ENCODE measurements at regions not wholly inside any gene's neighbourhood (a gene's known extent, or its start where the extent isn't known, plus 50 kb on each side); places are given as distances from the start of the nearest gene placed in this dataset.

GRCh38 chr1:190540366-190540765 lies 62.7 kb upstream of the BRINP3 start:
- DNase-seq, result no peak
- no peaks in the 10 kb centered on the region for H3K36me3 Mint-ChIP-seq
- no peak overlapping the region for H3K27ac Mint-ChIP-seq
- H3K27me3 Mint-ChIP-seq (ENCODE audit: low read depth in 3 of 3), result no peaks in the 10 kb centered on the region
- peaks cover 5 to 47% (median 28%) of the 10 kb centered on the region in 6 donors for H3K9me3 Mint-ChIP-seq
- H3K4me3 Mint-ChIP-seq, result no peak overlapping the region
- no peaks in the 10 kb centered on the region for H3K4me1 Mint-ChIP-seq

- Mint-ChIP-seq H3K4me3 (no peak overlapping the region), H3K27me3 (ENCODE audit: low read depth in 3 of 3) (no peaks in the 10 kb centered on the region), H3K4me1 (no peaks in the 10 kb centered on the region), H3K9me3 (peaks cover 10 to 56% (median 32%) of the 10 kb centered on the region in 6 donors), H3K27ac (no peak overlapping the region), H3K36me3 (no peaks in the 10 kb centered on the region)
- no peak for DNase-seq
Measured at GRCh38 chr1:190551638-190552037, 74.0 kb upstream of the BRINP3 start.

GRCh38 chr1:190560161-190560681 lies 82.6 kb upstream of the BRINP3 start:
- Mint-ChIP-seq H3K4me3 (no peak overlapping the region), H3K4me1 (no peaks in the 10 kb centered on the region), H3K9me3 (peaks cover 9 to 69% (median 28%) of the 10 kb centered on the region in 6 donors), H3K36me3 (peaks cover 0 to 3% (median 0%) of the 10 kb centered on the region in 3 donors), H3K27me3 (ENCODE audit: low read depth in 3 of 3) (no peaks in the 10 kb centered on the region), H3K27ac (no peak overlapping the region)
- DNase-seq, result no peak

GRCh38 chr1:190563230-190563629 lies 85.6 kb upstream of the BRINP3 start:
- no peak overlapping the region for H3K27ac Mint-ChIP-seq
- no peak overlapping the region for H3K4me3 Mint-ChIP-seq
- H3K27me3 Mint-ChIP-seq (ENCODE audit: low read depth in 3 of 3), result no peaks in the 10 kb centered on the region
- peaks cover 8 to 55% (median 24%) of the 10 kb centered on the region in 6 donors for H3K9me3 Mint-ChIP-seq
- no peak for DNase-seq
- no peaks in the 10 kb centered on the region for H3K4me1 Mint-ChIP-seq
- peaks cover 0 to 3% (median 0%) of the 10 kb centered on the region in 3 donors for H3K36me3 Mint-ChIP-seq

- DNase-seq, result no peak
- H3K4me3 Mint-ChIP-seq, result no peak overlapping the region
- no peak overlapping the region for H3K27ac Mint-ChIP-seq
- H3K9me3 Mint-ChIP-seq, result peaks cover 4 to 52% (median 23%) of the 10 kb centered on the region in 6 donors
- no peaks in the 10 kb centered on the region for H3K4me1 Mint-ChIP-seq
- no peaks in the 10 kb centered on the region for H3K27me3 Mint-ChIP-seq (ENCODE audit: low read depth in 3 of 3)
- H3K36me3 Mint-ChIP-seq, result peaks cover 0 to 3% (median 0%) of the 10 kb centered on the region in 3 donors
Measured at GRCh38 chr1:190564117-190564516, 86.5 kb upstream of the BRINP3 start.

GRCh38 chr1:190578017-190578416 lies 100.4 kb upstream of the BRINP3 start:
- Mint-ChIP-seq H3K27me3 (ENCODE audit: low read depth in 3 of 3) (no peaks in the 10 kb centered on the region), H3K4me3 (no peak overlapping the region), H3K36me3 (no peaks in the 10 kb centered on the region), H3K9me3 (peaks cover 0 to 58% (median 28%) of the 10 kb centered on the region in 6 donors), H3K4me1 (no peaks in the 10 kb centered on the region), H3K27ac (no peak overlapping the region)
- no peak for DNase-seq

- no peaks in the 10 kb centered on the region for H3K36me3 Mint-ChIP-seq
- peaks cover 0 to 55% (median 28%) of the 10 kb centered on the region in 6 donors for H3K9me3 Mint-ChIP-seq
Measured at GRCh38 chr1:190578526-190578925, 100.9 kb upstream of the BRINP3 start.

GRCh38 chr1:190579552-190580193 lies 102.0 kb upstream of the BRINP3 start:
- Mint-ChIP-seq H3K4me1 (no peaks in the 10 kb centered on the region), H3K36me3 (no peaks in the 10 kb centered on the region), H3K9me3 (peaks cover 0 to 47% (median 28%) of the 10 kb centered on the region in 6 donors), H3K4me3 (no peak overlapping the region), H3K27ac (no peak overlapping the region), H3K27me3 (ENCODE audit: low read depth in 3 of 3) (no peaks in the 10 kb centered on the region)
- DNase-seq, result no peak

More at GRCh38 chr1:190578526-190578925, 100.9 kb upstream of the BRINP3 start:
- Mint-ChIP-seq H3K27me3 (ENCODE audit: low read depth in 3 of 3) (no peaks in the 10 kb centered on the region), H3K4me3 (no peak overlapping the region), H3K27ac (no peak overlapping the region), H3K4me1 (no peaks in the 10 kb centered on the region)
- no peak for DNase-seq

GRCh38 chr1:190583862-190584261 lies 106.2 kb upstream of the BRINP3 start:
- Mint-ChIP-seq H3K36me3 (no peaks in the 10 kb centered on the region), H3K4me1 (no peaks in the 10 kb centered on the region), H3K27ac (no peak overlapping the region), H3K4me3 (no peak overlapping the region), H3K9me3 (peaks cover 0 to 38% (median 30%) of the 10 kb centered on the region in 6 donors), H3K27me3 (ENCODE audit: low read depth in 3 of 3) (no peaks in the 10 kb centered on the region)
- no peak for DNase-seq

GRCh38 chr1:190588424-190588823 lies 110.8 kb upstream of the BRINP3 start:
- H3K36me3 Mint-ChIP-seq, result no peaks in the 10 kb centered on the region

GRCh38 chr1:190595438-190595837 lies 117.8 kb upstream of the BRINP3 start:
- no peak overlapping the region for H3K27ac Mint-ChIP-seq
- peaks cover 7 to 52% (median 37%) of the 10 kb centered on the region in 6 donors for H3K9me3 Mint-ChIP-seq
- H3K4me3 Mint-ChIP-seq, result no peak overlapping the region
- no peaks in the 10 kb centered on the region for H3K4me1 Mint-ChIP-seq
- no peak for DNase-seq
- H3K36me3 Mint-ChIP-seq, result peaks cover 0 to 5% (median 0%) of the 10 kb centered on the region in 3 donors
- peaks cover 0 to 7% (median 1%) of the 10 kb centered on the region in 3 donors for H3K27me3 Mint-ChIP-seq (ENCODE audit: low read depth in 3 of 3)

More at GRCh38 chr1:190588424-190588823, 110.8 kb upstream of the BRINP3 start:
- no peak overlapping the region for H3K4me3 Mint-ChIP-seq
- H3K27ac Mint-ChIP-seq, result no peak overlapping the region
- H3K4me1 Mint-ChIP-seq, result no peaks in the 10 kb centered on the region
- no peak for DNase-seq
- peaks cover 4 to 43% (median 37%) of the 10 kb centered on the region in 6 donors for H3K9me3 Mint-ChIP-seq
- H3K27me3 Mint-ChIP-seq (ENCODE audit: low read depth in 3 of 3), result peaks cover 0 to 7% (median 0%) of the 10 kb centered on the region in 3 donors

- H3K9me3 Mint-ChIP-seq, result peaks cover 7 to 54% (median 37%) of the 10 kb centered on the region in 6 donors
- DNase-seq, result no peak
- peaks cover 0 to 5% (median 0%) of the 10 kb centered on the region in 3 donors for H3K36me3 Mint-ChIP-seq
- no peak overlapping the region for H3K4me3 Mint-ChIP-seq
- peaks cover 0 to 4% (median 1%) of the 10 kb centered on the region in 3 donors for H3K27me3 Mint-ChIP-seq (ENCODE audit: low read depth in 3 of 3)
- no peak overlapping the region for H3K27ac Mint-ChIP-seq
- H3K4me1 Mint-ChIP-seq, result no peaks in the 10 kb centered on the region
Measured at GRCh38 chr1:190597294-190597693, 119.6 kb upstream of the BRINP3 start.

- H3K4me1 Mint-ChIP-seq, result no peaks in the 10 kb centered on the region
- peaks cover 0 to 8% (median 0%) of the 10 kb centered on the region in 3 donors for H3K36me3 Mint-ChIP-seq
- H3K27me3 Mint-ChIP-seq (ENCODE audit: low read depth in 3 of 3), result peaks cover 0 to 4% (median 1%) of the 10 kb centered on the region in 3 donors
- H3K27ac Mint-ChIP-seq, result no peak overlapping the region
- peaks cover 8 to 55% (median 33%) of the 10 kb centered on the region in 6 donors for H3K9me3 Mint-ChIP-seq
- no peak overlapping the region for H3K4me3 Mint-ChIP-seq
- no peak for DNase-seq
Measured at GRCh38 chr1:190599670-190600069, 122.0 kb upstream of the BRINP3 start.

GRCh38 chr1:190602325-190602724 lies 124.7 kb upstream of the BRINP3 start:
- peaks cover 0 to 8% (median 0%) of the 10 kb centered on the region in 3 donors for H3K36me3 Mint-ChIP-seq
- no peak overlapping the region for H3K4me3 Mint-ChIP-seq
- H3K9me3 Mint-ChIP-seq, result peaks cover 5 to 50% (median 20%) of the 10 kb centered on the region in 6 donors
- no peak overlapping the region for H3K27ac Mint-ChIP-seq
- no peaks in the 10 kb centered on the region for H3K4me1 Mint-ChIP-seq
- H3K27me3 Mint-ChIP-seq (ENCODE audit: low read depth in 3 of 3), result peaks cover 0 to 4% (median 0%) of the 10 kb centered on the region in 3 donors
- no peak for DNase-seq

Measured in immature natural killer cell (primary cell).